ENCODE measurements at regions not wholly inside any gene's neighbourhood (a gene's known extent, or its start where the extent isn't known, plus 50 kb on each side); places are given as distances from the start of the nearest gene placed in this dataset.

DNA sequence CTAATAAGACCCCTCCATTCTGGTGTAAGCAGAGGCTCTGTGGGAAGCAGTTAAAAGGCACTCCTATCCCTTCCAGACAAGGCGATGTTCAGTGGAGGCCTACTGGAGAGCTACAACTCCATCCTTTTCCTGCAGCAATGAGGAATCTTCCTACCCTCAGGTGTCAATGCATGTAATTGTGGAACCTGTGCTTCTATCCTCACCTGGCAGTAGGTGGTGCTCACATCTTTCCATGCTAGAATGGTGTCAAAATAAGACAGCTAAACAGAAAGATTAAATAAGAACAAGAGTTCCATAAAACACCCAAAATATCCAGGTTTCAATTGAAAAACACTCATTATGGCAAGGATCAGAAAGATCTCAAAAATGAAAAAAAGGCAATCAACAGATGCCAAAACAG is 224.6 kb downstream of the IL15 start (continued):
- TF ChIP-seq CTCF (IDR thresholded peaks at IDR 0.05 in 2 of 3, conservative IDR thresholded peaks at IDR 0.05 in 1 of 3; ENCODE audit: insufficient read depth in 2 of 3, low read depth in 1 of 3, low read length in 3 of 3) (peak in 2 of 3 experiments; percentile 14 to 15; a peak in 2 of 6 replicates), TCFL5 (CRISPR knock-in tag; conservative IDR thresholded peaks at IDR 0.05) (no peak), TRIM28 (IDR thresholded peaks at IDR 0.05) (no peak), SMC3 (conservative IDR thresholded peaks at IDR 0.05; ENCODE audit: insufficient read depth, low read depth, low read length) (0 out of 2 replicates have a peak, but pooled peaks have one; percentile 25), HEY1 (CRISPR knock-in tag; IDR thresholded peaks at IDR 0.05; ENCODE audit: borderline replicate concordance) (no peak)
- TF ChIP-seq, protein P1, sequence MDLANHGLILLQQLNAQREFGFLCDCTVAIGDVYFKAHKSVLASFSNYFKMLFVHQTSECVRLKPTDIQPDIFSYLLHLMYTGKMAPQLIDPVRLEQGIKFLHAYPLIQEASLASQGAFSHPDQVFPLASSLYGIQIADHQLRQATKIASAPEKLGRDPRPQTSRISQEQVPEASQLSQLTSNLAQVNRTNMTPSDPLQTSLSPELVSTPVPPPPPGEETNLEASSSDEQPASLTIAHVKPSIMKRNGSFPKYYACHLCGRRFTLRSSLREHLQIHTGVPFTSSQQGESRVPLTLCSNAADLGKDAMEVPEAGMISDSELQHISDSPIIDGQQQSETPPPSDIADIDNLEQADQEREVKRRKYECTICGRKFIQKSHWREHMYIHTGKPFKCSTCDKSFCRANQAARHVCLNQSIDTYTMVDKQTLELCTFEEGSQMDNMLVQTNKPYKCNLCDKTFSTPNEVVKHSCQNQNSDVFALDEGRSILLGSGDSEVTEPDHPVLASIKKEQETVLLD (IDR thresholded peaks at IDR 0.05), result no peak

DNA sequence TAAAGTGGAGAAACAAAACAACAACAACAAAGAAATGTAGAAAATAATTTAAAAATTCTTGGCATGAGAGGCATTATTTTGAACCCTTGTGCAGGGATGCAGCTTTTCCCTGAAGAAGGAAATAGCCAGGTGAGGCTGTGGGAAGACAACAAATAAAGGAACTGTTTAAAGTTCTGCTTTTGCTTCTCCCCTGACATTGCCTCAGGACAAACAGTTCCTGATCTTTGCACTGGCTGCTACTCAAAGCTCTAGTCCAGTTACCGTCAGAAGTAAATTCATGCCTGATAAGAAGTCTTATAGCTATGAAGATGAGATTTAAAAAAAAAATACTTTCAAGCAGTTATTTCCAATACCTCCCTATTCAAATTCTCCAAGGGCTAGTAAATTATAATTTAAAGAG is 233.8 kb downstream of the IL15 start:
- Histone ChIP-seq H3K9ac (ENCODE audit: insufficient read depth in 1 of 2, low read depth in 2 of 2, low read length in 2 of 2) (no peak overlapping the region), H2AFZ (ENCODE audit: low read depth, low read length) (no peak overlapping the region), H3K4me1 (replicated peaks in 1 of 2; ENCODE audit: control insufficient read depth in 2 of 2, insufficient read depth in 2 of 2, low read length in 2 of 2) (no peaks in the 10 kb centered on the region), H3K36me3 (ENCODE audit: control insufficient read depth, insufficient read depth, low read length) (no peaks in the 10 kb centered on the region), H3K9me3 (replicated peaks; ENCODE audit: control insufficient read depth, insufficient read depth, low read depth, low read length) (no peaks in the 10 kb centered on the region; the same call in 1 of the 2 replicates), H3K4me2 (ENCODE audit: insufficient read depth, low read length) (no peak overlapping the region), H3K79me2 (ENCODE audit: control insufficient read depth, insufficient read depth, low read length) (no peaks in the 10 kb centered on the region), H4K20me1 (replicated peaks; ENCODE audit: control insufficient read depth, insufficient read depth, low read length) (no peaks in the 10 kb centered on the region), H3K27me3 (ENCODE audit: control insufficient read depth in 2 of 2, insufficient read depth in 2 of 2, low read length in 2 of 2) (no peaks in the 10 kb centered on the region), H3K4me3 (no peak overlapping the region), H3K9me1 (ENCODE audit: control insufficient read depth, insufficient read depth, low read length) (no peaks in the 10 kb centered on the region), H3K27ac (ENCODE audit: extremely low read depth, low read depth, low read length) (no peak overlapping the region)
- BruUV-seq (replicated peaks), result no TSS peak
- in situ Hi-C loops (cut with MboI) (no loop called here), intact Hi-C loops (cut with micrococcal nuclease) (no loop called here)
- CTCF ChIA-PET (ENCODE audit: low intra/inter-chr PET ratio), result no interaction called here
- WGBS (ENCODE audit: insufficient coverage, low coverage, missing lambda C conversion rate), result 18% methylated on average over 1 of the region's 1 CpG
- DNase-seq (ENCODE audit: extremely low read depth in 1 of 4, low spot score in 3 of 4) (no peak), ATAC-seq (no peak), FAIRE-seq (no peak)
- POLR2A ChIA-PET, result no interaction called here
- no peak for TF ChIP-seq ZC3H11A (IDR thresholded peaks at IDR 0.05; ENCODE audit: low read depth, low read length)

Data from K562 (cell line).